ENCODE measurements at regions not wholly inside any gene's neighbourhood (a gene's known extent, or its start where the extent isn't known, plus 50 kb on each side); places are given as distances from the start of the nearest gene placed in this dataset.

- Mint-ChIP-seq H3K4me1 (ENCODE audit: low read depth) (no peaks in the 10 kb centered on the region), H3K4me3 (ENCODE audit: unreplicated experiment) (no peak overlapping the region), H3K36me3 (ENCODE audit: low read depth) (no peaks in the 10 kb centered on the region), H3K9me3 (ENCODE audit: low read depth) (peaks cover 7% of the 10 kb centered on the region), H3K27me3 (ENCODE audit: low read depth) (peaks cover 13% of the 10 kb centered on the region), H3K27ac (ENCODE audit: unreplicated experiment) (no peak overlapping the region)
- TF ChIP-seq, protein P1, sequence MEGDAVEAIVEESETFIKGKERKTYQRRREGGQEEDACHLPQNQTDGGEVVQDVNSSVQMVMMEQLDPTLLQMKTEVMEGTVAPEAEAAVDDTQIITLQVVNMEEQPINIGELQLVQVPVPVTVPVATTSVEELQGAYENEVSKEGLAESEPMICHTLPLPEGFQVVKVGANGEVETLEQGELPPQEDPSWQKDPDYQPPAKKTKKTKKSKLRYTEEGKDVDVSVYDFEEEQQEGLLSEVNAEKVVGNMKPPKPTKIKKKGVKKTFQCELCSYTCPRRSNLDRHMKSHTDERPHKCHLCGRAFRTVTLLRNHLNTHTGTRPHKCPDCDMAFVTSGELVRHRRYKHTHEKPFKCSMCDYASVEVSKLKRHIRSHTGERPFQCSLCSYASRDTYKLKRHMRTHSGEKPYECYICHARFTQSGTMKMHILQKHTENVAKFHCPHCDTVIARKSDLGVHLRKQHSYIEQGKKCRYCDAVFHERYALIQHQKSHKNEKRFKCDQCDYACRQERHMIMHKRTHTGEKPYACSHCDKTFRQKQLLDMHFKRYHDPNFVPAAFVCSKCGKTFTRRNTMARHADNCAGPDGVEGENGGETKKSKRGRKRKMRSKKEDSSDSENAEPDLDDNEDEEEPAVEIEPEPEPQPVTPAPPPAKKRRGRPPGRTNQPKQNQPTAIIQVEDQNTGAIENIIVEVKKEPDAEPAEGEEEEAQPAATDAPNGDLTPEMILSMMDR (IDR thresholded peaks at IDR 0.05), result no peak
- no peak for DNase-seq (ENCODE audit: low spot score)
Measured at GRCh38 chr4:81773557-81773956, 301.9 kb upstream of the RASGEF1B start.

DNA sequence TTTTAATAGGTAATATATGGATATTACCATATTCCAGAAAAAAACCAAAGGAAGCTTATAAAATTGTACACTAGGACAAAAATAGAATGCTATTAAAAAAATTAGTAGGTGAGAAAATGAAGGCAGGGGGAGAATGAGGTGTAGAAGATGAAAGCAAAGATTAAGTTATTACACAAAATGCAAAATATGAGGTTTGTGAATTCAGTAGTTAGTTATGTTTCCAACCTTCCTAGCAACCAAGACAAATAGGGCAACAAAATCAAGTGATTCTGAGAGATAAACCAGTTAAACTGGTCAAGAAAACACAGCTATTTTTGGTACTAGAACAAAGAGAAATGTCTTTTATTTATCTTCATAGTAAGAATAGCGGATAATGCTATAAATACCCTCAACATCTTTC is 300.0 kb upstream of the RASGEF1B start:
- no peaks in the 10 kb centered on the region for H3K36me3 Mint-ChIP-seq (ENCODE audit: low read depth)
- peaks cover 3% of the 10 kb centered on the region for H3K9me3 Mint-ChIP-seq (ENCODE audit: low read depth)
- H3K27ac Mint-ChIP-seq (ENCODE audit: unreplicated experiment), result no peak overlapping the region
- peaks cover 12% of the 10 kb centered on the region for H3K27me3 Mint-ChIP-seq (ENCODE audit: low read depth)
- DNase-seq (ENCODE audit: low spot score), result no peak
- H3K4me1 Mint-ChIP-seq (ENCODE audit: low read depth), result no peaks in the 10 kb centered on the region
- no peak overlapping the region for H3K4me3 Mint-ChIP-seq (ENCODE audit: unreplicated experiment)
- TF ChIP-seq, protein P1 (IDR thresholded peaks at IDR 0.05), result no peak

GRCh38 chr4:81769244-81769643 is 297.5 kb upstream of the RASGEF1B start:
- TF ChIP-seq, protein P1 (IDR thresholded peaks at IDR 0.05), result no peak
- Mint-ChIP-seq H3K9me3 (ENCODE audit: low read depth) (no peaks in the 10 kb centered on the region), H3K27ac (ENCODE audit: unreplicated experiment) (no peak overlapping the region), H3K36me3 (ENCODE audit: low read depth) (no peaks in the 10 kb centered on the region), H3K4me3 (ENCODE audit: unreplicated experiment) (no peak overlapping the region), H3K27me3 (ENCODE audit: low read depth) (peaks cover 7% of the 10 kb centered on the region), H3K4me1 (ENCODE audit: low read depth) (no peaks in the 10 kb centered on the region)
- DNase-seq (ENCODE audit: low spot score), result no peak

DNA sequence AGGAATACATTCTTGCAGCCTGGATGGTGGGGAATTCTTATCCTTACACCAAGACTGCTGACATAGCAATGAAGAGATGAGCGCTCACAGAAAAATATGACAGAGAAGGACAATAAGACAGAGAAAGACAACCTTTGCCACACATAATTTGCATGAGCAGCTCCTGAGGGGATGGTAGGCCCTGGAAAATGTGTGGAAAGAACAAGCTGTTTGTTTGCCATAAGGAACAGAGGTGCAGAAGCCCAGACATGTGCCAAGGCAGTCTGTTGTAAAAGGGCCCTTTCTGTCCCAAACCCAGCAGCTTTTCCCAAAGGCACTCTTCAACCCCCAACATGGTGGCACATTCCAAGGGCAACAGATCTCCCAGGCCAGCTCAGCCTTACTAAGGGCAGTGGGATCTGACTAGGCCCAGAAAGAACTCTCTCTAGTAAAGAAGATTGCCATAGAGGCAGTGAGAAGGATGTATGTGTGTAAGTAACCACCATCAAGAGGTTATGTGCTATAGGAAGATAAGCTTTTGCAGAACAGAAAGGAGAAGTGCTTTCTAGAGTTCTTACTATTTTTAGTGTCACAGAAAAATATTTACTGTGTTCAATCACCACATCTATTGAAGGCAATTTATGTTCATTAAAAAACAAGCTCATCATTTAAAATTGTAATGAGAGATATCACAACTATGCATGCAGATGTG is 287.0 kb upstream of the RASGEF1B start:
- H3K9me3 Mint-ChIP-seq (ENCODE audit: low read depth), result no peaks in the 10 kb centered on the region
- TF ChIP-seq, protein P1 (IDR thresholded peaks at IDR 0.05), result no peak
- H3K4me3 Mint-ChIP-seq (ENCODE audit: unreplicated experiment), result no peak overlapping the region
- H3K36me3 Mint-ChIP-seq (ENCODE audit: low read depth), result peaks cover 1% of the 10 kb centered on the region
- H3K4me1 Mint-ChIP-seq (ENCODE audit: low read depth), result no peaks in the 10 kb centered on the region
- DNase-seq (ENCODE audit: low spot score), result no peak
- peaks cover 4% of the 10 kb centered on the region for H3K27me3 Mint-ChIP-seq (ENCODE audit: low read depth)
- H3K27ac Mint-ChIP-seq (ENCODE audit: unreplicated experiment), result no peak overlapping the region

DNA sequence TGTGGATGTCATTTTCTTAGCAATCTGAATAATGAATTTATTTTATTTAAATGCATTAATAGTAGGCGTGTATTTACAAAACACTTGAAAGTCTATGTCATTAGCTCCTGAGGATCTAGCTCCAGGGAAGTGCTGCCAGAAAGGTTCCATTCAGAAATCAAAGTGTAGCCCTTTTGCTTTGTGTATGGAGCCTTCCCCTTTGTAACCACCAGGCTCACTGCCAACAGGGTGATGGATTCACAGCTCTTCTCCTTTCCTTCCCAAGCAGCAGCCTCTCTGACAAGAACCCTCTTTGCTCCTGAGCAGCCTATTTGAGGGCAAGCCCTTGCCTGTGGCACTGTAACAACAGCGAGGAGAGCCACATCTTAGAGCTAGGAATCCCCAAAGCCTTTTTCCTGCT is 286.0 kb upstream of the RASGEF1B start:
- peaks cover 1% of the 10 kb centered on the region for H3K36me3 Mint-ChIP-seq (ENCODE audit: low read depth)

More for the DNA sequence above, 286.0 kb upstream of the RASGEF1B start:
- TF ChIP-seq, protein P1 (IDR thresholded peaks at IDR 0.05), result no peak
- Mint-ChIP-seq H3K4me3 (ENCODE audit: unreplicated experiment) (no peak overlapping the region), H3K4me1 (ENCODE audit: low read depth) (no peaks in the 10 kb centered on the region), H3K27ac (ENCODE audit: unreplicated experiment) (no peak overlapping the region), H3K9me3 (ENCODE audit: low read depth) (no peaks in the 10 kb centered on the region), H3K27me3 (ENCODE audit: low read depth) (peaks cover 4% of the 10 kb centered on the region)
- DNase-seq (ENCODE audit: low spot score), result no peak

Data from chondrocyte (in vitro differentiated cells).